AG04449 (cell line): ENCODE measurements at regions not wholly inside any gene's neighbourhood (a gene's known extent, or its start where the extent isn't known, plus 50 kb on each side); places are given as distances from the start of the nearest gene placed in this dataset.

Source experiments
- CTCF ChIA-PET: fragments of 350-600 bp; formaldehyde crosslinking; extraction: SDS; loops from one replicate; lab custom pipeline; 2021; ENCODE audit warnings: antibody characterized with exemption; lab: Yijun Ruan, JAX
- POLR2A ChIA-PET: fragments of 400-600, 350-600 bp; formaldehyde crosslinking; extraction: SDS; loops from one replicate; lab custom pipeline; 2020; ENCODE audit warnings: antibody characterized with exemption, inconsistent platforms; lab: Yijun Ruan, JAX
- DNase-seq: peaks from one replicate; pipeline ENCODE4 v3.0.0-alpha.2; 2010; ENCODE audit warnings: low read depth, low spot score
- H3K4me3 ChIP-seq: 2 replicates; pipeline ENCODE4 v1.5.1; 2011; ENCODE audit warnings: low read depth, mild to moderate bottlenecking, control low read depth, low read length
- TF ChIP-seq, protein P1 (sequence below): IDR thresholded peaks from one replicate; pipeline ENCODE4 v1.5.1; 2011; ENCODE audit warnings: mild to moderate bottlenecking, moderate library complexity, low read length, control low read depth, inconsistent platforms; ENCODE audit not compliant: insufficient read depth; ENCODE audit errors: missing control alignments

GRCh38 chr4:126318376-126318775, 1003.6 kb downstream of the FAT4 start:
- TF ChIP-seq, protein P1, sequence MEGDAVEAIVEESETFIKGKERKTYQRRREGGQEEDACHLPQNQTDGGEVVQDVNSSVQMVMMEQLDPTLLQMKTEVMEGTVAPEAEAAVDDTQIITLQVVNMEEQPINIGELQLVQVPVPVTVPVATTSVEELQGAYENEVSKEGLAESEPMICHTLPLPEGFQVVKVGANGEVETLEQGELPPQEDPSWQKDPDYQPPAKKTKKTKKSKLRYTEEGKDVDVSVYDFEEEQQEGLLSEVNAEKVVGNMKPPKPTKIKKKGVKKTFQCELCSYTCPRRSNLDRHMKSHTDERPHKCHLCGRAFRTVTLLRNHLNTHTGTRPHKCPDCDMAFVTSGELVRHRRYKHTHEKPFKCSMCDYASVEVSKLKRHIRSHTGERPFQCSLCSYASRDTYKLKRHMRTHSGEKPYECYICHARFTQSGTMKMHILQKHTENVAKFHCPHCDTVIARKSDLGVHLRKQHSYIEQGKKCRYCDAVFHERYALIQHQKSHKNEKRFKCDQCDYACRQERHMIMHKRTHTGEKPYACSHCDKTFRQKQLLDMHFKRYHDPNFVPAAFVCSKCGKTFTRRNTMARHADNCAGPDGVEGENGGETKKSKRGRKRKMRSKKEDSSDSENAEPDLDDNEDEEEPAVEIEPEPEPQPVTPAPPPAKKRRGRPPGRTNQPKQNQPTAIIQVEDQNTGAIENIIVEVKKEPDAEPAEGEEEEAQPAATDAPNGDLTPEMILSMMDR, result no peak
- H3K4me3 ChIP-seq, result no peak overlapping the region
- CTCF ChIA-PET, result no interaction called here
- no peak for DNase-seq
- POLR2A ChIA-PET, result no interaction called here

GRCh38 chr4:126328914-126329313, 1014.2 kb downstream of the FAT4 start:
- POLR2A ChIA-PET, result no interaction called here
- TF ChIP-seq, protein P1, result no peak
- DNase-seq, result no peak
- no peak overlapping the region for H3K4me3 ChIP-seq
- CTCF ChIA-PET, result no interaction called here

DNA sequence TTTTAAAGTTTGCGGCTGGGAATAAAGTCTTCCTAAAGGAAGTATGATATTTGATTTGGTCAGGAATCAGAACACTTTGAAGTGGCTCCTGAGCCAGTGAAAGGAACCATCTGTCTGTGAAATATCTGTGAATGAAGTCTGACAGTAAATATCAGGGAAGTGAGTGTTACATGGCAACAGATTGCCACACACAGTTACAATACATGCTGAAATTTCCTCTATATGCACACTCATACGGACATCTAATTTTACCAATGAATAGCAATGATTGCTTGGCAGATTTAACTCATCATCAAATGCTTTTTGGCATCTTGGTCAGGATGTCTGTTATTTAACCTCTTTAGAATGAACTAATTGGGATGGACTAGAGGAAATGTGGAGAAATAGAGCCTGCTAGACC, 1023.8 kb downstream of the FAT4 start:
- TF ChIP-seq, protein P1, result no peak
- ChIA-PET POLR2A (no interaction called here), CTCF (interaction anchor here (1.0 kb wide), 1 partner anchor 9 kb away, joined by 3 read pairs; no protein-coding TSS in a partner anchor)
- no peak overlapping the region for H3K4me3 ChIP-seq
- no peak for DNase-seq

DNA sequence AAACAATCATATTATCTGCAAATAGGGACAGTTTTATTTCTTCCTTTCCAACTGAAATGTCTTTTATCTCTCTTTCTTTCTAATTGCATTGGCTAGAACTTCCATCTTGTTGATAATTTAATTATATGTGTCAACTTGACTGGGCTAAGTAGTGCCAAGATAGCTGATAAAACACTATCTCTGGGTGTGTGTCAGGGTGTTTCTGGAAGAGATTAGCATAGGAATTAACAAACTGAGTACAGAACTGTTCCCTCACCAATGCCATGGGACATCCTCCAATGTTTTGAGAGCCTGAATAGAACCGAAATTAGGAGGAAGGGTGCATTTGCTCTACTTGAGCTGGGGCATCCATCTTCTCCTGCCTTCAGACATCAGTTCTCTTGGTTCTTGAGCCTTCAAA, 1027.2 kb downstream of the FAT4 start:
- no peak for DNase-seq
- TF ChIP-seq, protein P1, result no peak
- H3K4me3 ChIP-seq, result no peak overlapping the region
- CTCF ChIA-PET, result no interaction called here
- POLR2A ChIA-PET, result no interaction called here

DNA sequence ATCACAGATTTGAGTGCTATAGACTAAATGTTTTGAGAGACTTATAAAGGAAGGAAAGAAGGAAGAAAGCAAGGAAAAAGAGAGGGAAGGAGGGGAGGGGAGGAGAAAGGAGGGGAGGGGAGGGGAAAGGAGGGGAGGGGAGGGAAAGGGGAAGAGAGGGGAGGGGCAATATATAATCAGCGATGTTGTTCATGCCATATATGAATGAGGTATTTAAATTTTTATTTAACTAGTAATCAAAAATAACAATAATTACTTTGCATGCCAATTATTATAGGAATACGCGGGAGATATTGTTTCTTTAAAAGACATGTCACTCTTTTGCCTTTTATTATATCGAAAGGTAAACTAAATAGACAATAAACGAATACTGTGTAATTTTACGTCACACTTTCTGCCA, 1029.7 kb downstream of the FAT4 start:
- ChIA-PET CTCF (no interaction called here), POLR2A (no interaction called here)
- DNase-seq, result no peak
- no peak overlapping the region for H3K4me3 ChIP-seq
- TF ChIP-seq, protein P1, result no peak

GRCh38 chr4:126346654-126347053, 1031.9 kb downstream of the FAT4 start:
- H3K4me3 ChIP-seq, result no peak overlapping the region
- no peak for DNase-seq
- TF ChIP-seq, protein P1, result no peak
- POLR2A ChIA-PET, result no interaction called here
- CTCF ChIA-PET, result no interaction called here

DNA sequence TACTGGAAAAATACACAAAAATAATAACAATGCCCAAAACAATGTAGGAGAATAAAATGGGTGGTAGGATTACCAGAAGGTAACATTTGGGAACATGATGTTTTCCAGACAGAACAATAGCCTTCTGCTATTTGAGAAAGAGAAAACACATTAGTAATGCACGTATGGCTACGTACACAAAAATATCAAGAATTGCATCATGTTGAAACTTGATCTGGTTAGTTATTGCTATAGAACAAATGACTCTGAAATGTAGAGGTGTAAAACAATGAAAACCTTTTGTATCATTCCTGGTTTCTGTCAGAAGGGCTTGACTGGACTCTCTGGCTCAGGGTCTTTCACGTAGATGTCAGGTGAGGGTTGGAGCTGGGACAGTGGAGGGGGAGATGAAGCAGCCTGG, 1040.0 kb downstream of the FAT4 start:
- no peak overlapping the region for H3K4me3 ChIP-seq
- TF ChIP-seq, protein P1, result no peak
- DNase-seq, result no peak
- ChIA-PET POLR2A (no interaction called here), CTCF (no interaction called here)
